ENCODE measurements at regions not wholly inside any gene's neighbourhood (a gene's known extent, or its start where the extent isn't known, plus 50 kb on each side); places are given as distances from the start of the nearest gene placed in this dataset.

DNA sequence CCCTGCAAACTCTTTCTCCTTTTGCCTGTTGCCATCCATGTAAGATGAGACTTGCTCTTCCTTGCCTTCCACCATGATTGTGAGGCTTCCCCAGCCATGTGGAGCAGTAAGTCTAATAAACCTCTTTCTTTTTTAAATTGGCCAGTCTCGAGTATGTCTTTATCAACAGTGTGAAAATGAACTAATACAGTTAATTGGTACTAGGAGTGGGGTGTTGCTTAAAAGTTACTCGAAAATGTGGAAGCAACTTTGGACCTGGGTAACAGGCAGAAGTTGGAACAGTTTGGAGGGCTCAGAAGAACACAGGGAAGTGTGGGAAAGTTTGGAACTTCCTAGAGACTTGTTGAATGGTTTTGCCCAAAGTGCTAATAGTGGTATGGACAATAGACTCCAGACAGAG lies 359.2 kb upstream of the KHDRBS2 start:
- TF ChIP-seq CTCF (IDR thresholded peaks at IDR 0.05; ENCODE audit: insufficient read depth, low read length) (no peak), POLR2AphosphoS5 (IDR thresholded peaks at IDR 0.05; ENCODE audit: low read depth) (no peak), GABPA (IDR thresholded peaks at IDR 0.05; ENCODE audit: low read depth) (no peak)
